Sciatic nerve (tissue), 2 donors: ENCODE measurements at regions not wholly inside any gene's neighbourhood (a gene's known extent, or its start where the extent isn't known, plus 50 kb on each side); places are given as distances from the start of the nearest gene placed in this dataset.

Source experiments
- ATAC-seq: fragments of 200-7000 bp; cut with Tn5 transposase; one replicate; pipeline ENCODE4 v1.9.1; 2020; ENCODE audit warnings: mild to moderate bottlenecking, moderate library complexity
- DNase-seq: peaks from one replicate; pipeline ENCODE4 v3.0.0-alpha.2; 2020; ENCODE audit warnings: low spot score
- intact Hi-C: fragments of 100-400 bp; cut with DNase I; formaldehyde crosslinking; loops from one replicate; pipeline ENCODE4 v1.14.2; 2022
- donor health status: DM: no; HTN: no; CAD: no.
- donor health status: DM: no; HTN: no; CAD: no.

DNA sequence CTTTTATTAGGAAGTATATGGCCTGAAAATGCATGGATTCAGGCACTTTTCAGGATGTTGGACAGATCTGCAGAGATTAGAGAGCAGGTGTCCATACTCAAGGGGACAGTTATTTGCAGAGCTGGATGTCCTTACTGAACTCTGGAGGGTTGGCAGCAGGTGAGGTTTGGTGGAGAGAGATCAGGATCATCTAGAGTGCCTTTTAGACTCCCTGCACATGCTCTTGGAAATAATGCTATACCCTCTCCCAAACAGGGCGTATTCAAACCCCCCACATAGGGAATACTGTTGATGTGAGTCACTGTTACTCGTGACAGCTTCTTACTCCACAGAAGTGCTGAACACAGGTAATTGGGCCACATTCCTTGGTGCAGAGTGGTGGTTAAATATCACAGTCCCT lies 725.7 kb upstream of the SGCG start:
- ATAC-seq (no peak), DNase-seq (no peak)
- intact Hi-C loops, result no loop called here

DNA sequence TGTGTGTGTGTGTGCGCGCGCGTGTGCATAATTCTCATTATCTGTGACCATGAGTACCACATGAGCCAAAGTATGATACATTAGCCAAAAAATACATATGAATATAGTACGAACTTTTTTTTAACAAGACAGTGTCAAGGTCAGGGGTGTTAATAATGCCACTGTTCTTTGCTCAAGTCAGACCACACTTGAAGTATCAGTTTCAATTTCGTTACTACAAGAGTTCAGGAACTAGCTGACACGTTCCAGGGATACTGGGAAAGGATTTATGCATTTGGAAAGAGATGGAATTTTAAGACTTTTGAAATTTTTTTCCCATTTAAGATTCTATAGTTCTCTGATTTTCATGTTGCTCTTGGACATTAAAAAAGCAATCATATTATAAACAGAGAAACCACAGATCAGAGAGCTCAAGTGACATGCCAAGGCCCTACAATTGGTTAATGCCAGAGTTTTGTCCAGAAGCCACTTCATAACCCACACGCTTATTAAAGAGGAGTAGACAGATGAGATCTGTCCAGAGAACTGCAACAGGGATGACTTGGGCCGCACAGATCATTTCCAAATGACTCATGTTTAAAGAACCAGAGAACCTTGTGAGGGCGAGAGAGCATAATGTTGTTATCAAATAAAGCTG lies 718.8 kb upstream of the SGCG start:
- ATAC-seq, result peak; percentile 81
- intact Hi-C loops, result no loop called here
- DNase-seq, result no peak

- intact Hi-C loops, result no loop called here
- no peak for DNase-seq
- no peak for ATAC-seq
Measured at GRCh38 chr13:22463089-22463488, 717.7 kb upstream of the SGCG start.

DNA sequence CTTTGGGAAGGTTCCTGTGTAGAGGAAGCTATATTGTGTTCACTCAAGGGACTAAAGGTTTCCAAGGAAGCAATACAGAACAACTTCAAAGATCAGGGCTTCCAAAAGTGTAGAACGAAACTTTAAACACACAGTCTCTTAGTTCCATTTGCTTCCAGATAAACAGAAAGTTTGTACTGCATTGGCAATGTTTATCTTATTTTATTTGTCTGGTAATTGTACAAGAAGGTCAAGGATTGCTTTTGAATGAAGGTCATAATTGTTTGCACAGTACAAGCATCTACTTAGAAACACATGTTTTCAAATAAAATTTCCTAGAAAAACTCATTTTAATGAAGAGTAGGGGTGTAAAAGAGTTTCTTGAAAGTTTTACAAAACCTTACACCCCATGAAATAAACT lies 712.7 kb upstream of the SGCG start:
- ATAC-seq (no peak), DNase-seq (no peak)
- intact Hi-C loops, result no loop called here

DNA sequence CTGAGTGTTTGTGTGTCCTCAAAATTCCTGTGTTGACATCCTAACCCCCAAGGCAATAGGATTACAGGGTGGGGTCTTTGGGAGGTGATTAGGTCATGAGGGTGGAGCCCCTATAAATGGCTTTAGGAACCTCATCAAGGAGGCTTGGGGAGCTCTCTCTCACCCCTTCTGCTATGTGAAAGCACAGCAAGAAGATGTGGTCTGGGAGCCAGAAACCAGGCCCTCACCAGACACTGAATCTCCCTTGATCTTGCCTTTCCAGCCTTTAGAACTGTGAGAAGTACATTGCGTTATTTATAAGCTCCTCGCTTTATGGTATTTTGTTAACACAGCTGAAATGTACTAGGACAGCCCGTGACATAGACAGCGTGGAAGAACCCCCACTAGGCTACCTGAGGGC lies 712.0 kb upstream of the SGCG start:
- DNase-seq (no peak), ATAC-seq (peak; percentile 69)
- intact Hi-C loops, result no loop called here

DNA sequence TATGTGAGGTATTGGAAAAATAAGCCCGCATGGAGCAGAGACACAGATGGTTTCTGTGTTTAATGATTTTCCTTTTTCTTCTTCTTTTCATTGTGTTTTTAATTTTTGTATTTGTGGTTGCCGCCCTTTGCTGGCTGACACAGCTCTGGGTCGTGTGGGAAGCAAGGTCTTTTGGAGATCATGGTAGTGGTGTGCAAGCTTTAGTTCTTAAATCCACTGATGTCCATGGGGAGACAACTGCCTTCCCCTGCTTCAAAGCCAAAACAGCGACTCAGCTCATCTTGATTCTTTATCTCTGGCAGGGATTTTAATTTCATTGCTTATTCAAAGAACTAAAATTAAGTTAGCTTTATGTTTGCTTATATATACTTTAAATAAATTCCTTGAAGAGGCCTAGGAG lies 711.3 kb upstream of the SGCG start:
- peak; percentile 52 for ATAC-seq
- intact Hi-C loops, result no loop called here
- no peak for DNase-seq

DNA sequence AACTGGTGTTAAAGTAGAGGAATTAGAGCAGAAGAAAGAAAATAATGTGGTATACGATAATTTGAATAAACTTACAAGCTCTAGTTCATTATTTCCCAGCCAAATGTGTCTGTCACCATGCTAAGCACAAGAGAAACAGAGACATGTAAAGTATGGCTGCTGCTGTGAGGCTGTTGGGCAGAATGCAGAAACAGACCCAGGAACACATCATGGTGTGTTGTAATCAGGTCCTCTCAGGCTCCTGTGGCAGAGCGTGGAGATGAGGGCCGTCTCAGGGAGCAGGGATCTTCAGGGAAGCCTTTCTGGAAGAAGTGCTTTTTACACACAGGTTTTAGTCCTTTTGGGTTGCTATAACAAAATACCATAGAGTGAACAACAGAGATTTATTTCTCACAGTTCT lies 710.7 kb upstream of the SGCG start:
- DNase-seq, result no peak
- intact Hi-C loops, result no loop called here
- ATAC-seq, result peak; percentile 53

DNA sequence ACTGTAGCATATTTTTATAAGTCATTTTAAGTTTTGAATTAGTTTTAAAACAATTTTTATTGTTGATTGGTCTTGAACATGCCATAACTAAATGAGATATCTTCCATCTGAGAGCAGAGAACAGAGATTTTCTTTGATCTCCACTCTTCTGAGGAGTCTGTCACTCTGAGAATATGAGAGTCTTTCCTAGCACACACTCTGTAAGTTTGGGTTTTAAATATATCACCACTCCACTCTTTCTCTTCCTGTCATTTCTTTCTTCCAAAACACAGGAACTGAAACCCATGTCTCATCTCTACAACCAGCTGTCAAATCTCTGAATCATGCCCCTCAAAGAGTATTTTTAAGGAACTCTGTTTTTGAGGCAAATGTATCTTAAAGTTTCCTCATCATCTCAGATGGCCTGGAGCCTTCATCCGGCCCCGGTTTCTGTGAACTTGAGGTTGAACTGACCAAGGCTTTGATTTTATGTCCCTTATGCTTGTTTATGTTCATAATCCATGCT lies 698.2 kb upstream of the SGCG start:
- intact Hi-C loops, result no loop called here
- no peak for ATAC-seq
- DNase-seq, result no peak

DNA sequence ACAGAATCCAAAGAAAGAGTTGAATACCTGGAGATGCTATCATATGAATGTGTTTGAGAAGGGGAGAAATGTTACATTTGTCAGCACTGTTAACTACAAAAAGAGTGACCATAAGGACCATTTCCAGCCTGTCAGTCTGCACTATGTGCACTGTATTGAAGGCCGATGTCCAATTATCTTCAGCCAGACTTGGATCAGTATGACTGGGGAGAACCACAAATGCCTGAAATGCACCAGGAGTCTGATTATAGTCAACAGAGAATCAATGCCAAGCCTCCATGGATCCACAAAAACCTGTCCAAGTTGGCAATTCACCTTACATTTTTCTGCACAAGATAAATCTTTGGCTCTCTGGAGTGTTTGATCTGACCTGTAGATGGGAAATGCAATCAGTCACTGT lies 697.5 kb upstream of the SGCG start:
- intact Hi-C loops, result no loop called here
- ATAC-seq (no peak), DNase-seq (no peak)

DNA sequence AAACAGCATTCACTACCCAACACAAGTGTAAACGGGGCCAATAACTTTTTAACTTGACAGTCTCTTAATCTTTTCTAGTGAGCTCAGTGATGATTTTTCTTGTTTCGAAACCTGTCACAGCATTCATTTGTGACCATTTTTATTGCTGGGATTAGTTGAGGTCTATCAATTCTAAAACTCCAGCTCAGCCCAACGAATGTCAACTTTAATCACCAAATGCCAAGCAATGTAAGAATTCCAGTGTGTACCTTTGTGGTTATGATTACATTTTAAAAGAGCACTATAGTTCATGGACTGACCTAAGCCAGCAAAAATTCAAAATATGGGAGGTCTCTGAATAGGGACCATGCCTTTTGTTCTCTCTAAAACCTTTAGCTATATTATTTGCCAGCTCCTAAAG lies 694.3 kb upstream of the SGCG start:
- intact Hi-C loops, result no loop called here
- ATAC-seq (no peak), DNase-seq (no peak)

DNA sequence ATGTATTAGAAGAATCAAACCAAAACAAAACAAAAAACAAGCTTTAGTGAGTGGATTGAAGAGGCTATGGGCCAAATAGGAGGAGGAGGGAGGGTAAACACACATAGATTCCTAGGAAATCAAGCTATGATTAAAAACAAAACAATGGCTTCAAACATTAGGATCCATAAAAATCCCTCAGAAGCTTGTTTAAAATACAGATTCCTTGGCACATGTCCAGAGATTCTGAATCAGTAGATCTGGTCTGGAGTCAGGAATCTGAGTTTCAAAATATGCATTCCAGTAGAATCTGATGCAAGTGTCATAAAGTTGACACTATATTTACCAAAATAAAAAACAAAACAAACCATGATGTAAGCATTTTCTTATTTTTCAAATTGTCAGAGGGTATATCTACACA lies 692.8 kb upstream of the SGCG start:
- DNase-seq, result no peak
- ATAC-seq, result no peak
- intact Hi-C loops, result no loop called here

GRCh38 chr13:22489771-22490170 lies 691.0 kb upstream of the SGCG start:
- no peak for ATAC-seq
- intact Hi-C loops, result no loop called here
- no peak for DNase-seq

- DNase-seq (no peak), ATAC-seq (no peak)
- intact Hi-C loops, result no loop called here
Measured at GRCh38 chr13:22495819-22496218, 685.0 kb upstream of the SGCG start.

- DNase-seq (no peak), ATAC-seq (no peak)
- intact Hi-C loops, result no loop called here
Measured at GRCh38 chr13:22496803-22497508, 683.8 kb upstream of the SGCG start.

DNA sequence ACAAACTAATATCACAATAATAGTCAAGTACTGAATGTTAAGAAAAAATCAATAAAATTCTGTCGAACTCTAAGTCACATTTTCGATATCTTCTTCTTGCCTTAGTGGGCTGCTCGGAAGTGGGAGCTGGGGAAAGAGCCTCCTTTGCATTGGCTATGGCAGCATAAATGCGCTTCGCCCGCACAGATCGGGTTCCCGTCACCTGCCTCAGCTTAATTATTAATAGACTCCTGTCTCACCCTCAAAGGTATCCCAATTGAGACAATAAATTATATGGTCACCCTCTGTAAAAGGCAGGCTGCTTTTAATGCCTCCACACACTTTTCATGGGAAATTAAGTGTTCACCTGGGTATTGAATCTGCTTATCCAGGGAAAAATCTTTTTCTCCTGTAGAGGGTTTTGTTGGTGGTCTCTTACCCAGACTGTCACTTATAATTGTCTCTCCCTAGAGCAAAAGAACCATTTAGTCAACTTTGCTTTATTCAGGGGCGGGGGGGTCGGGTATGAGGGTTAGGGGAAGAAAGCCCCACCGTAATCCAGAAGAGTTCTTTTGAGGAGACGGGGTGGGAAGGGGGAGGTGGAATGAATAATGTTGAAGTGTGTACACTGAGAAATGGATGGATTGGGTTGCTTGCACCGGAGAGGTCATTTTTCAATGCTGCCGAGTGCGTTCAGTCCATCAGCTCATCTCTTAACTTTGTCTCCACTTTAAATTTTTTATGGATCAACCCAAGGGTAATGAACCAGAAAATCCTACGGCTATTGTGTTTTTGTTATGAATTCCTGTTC lies 682.6 kb upstream of the SGCG start:
- DNase-seq (no peak), ATAC-seq (no peak)
- intact Hi-C loops, result no loop called here

DNA sequence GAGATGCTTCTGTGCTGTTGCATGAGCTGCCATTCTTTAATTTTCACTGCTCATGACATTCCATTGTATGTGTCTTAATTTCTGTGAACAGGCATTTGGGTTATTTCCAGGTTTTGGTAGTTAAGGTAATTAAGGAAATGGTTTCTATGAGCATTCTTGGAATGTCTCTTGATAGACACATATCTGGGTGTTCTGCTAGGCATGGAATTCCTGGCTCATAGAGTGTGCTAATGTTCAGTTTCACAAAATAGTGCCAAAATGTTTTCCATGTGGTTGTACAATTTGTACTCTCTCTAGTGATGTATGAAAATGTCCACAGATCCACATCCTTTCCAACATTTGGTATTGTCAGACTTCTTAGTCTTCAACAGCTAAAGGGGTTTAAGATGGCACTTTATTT lies 680.9 kb upstream of the SGCG start:
- no peak for DNase-seq
- no peak for ATAC-seq
- intact Hi-C loops, result no loop called here

DNA sequence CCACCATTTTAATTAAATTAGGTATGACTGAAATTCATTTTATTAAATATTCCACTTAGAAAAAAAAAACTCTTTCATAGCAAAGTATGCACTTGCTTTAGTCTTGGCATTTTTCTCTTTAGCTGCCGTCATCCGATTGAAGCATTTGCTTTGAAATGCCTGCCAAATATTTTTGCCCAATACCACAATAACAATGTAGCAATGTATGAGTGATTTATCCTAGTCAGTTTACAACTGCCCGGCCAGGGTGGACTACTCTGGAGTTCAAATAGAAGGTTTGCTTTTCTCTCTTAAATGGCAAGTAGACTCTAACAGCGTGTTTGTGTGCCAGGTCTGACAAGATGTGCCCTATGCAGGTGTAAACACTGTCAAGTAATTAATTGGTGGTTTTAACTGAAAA lies 675.3 kb upstream of the SGCG start:
- ATAC-seq (peak; percentile 61), DNase-seq (no peak)
- intact Hi-C loops, result no loop called here

- DNase-seq (no peak), ATAC-seq (peak; percentile 59)
- intact Hi-C loops, result no loop called here
Measured at GRCh38 chr13:22506096-22506691, 674.6 kb upstream of the SGCG start.

GRCh38 chr13:22517544-22517943 lies 663.2 kb upstream of the SGCG start:
- no peak for ATAC-seq
- no peak for DNase-seq
- intact Hi-C loops, result no loop called here

DNA sequence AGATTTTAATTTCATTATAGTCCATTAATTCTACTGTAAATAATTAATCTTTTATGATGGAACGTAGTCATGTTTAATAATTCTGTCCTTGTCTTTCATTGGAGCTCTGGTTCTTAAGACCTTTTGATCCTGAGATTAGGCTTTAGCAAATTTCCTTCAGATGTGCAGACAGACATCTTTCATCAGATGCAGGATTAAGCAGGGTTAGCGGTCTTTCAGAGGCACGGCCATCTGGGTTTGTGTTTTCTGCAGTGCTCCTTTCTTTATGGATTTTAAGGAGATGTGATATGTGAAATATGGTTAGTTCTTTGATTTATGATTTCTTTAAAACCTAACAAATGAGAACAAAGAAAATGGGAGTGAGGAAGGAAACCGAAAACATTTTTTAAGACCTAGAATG lies 643.9 kb upstream of the SGCG start:
- DNase-seq, result no peak
- intact Hi-C loops, result no loop called here
- no peak for ATAC-seq
